Neural crest cell (in vitro differentiated cells): ENCODE measurements at regions not wholly inside any gene's neighbourhood (a gene's known extent, or its start where the extent isn't known, plus 50 kb on each side); places are given as distances from the start of the nearest gene placed in this dataset.

ENCODE experiments used
- DNase-seq: peaks from one replicate; pipeline ENCODE4 v3.0.0; 2021; ENCODE audit warnings: low read depth, mixed read lengths, low spot score
- H3K27ac Mint-ChIP-seq: one replicate; pipeline ENCODE4 v1.8.0; 2021; ENCODE audit warnings: mild to moderate bottlenecking, mixed read lengths; ENCODE audit not compliant: unreplicated experiment
- H3K27me3 Mint-ChIP-seq: 2 replicates; pipeline ENCODE4 v1.8.0; 2021; ENCODE audit warnings: low read depth, mild to moderate bottlenecking, mixed read lengths
- H3K36me3 Mint-ChIP-seq: 2 replicates; pipeline ENCODE4 v1.8.0; 2021; ENCODE audit warnings: low read depth, mild to moderate bottlenecking, mixed read lengths
- H3K4me1 Mint-ChIP-seq: 2 replicates; pipeline ENCODE4 v1.8.0; 2021; ENCODE audit warnings: mixed read lengths
- H3K4me3 Mint-ChIP-seq: one replicate; pipeline ENCODE4 v1.8.0; 2021; ENCODE audit warnings: mild to moderate bottlenecking, mixed read lengths
- H3K9me3 Mint-ChIP-seq: 2 replicates; pipeline ENCODE4 v1.8.0; 2021; ENCODE audit warnings: mixed read lengths
- TF ChIP-seq, protein P1 (sequence below): fragments of 200-600 bp; sonication (generic); conservative IDR thresholded peaks from 2 replicates; pipeline ENCODE4 v1.5.0; 2021; ENCODE audit warnings: antibody characterized with exemption, mild to moderate bottlenecking

DNA sequence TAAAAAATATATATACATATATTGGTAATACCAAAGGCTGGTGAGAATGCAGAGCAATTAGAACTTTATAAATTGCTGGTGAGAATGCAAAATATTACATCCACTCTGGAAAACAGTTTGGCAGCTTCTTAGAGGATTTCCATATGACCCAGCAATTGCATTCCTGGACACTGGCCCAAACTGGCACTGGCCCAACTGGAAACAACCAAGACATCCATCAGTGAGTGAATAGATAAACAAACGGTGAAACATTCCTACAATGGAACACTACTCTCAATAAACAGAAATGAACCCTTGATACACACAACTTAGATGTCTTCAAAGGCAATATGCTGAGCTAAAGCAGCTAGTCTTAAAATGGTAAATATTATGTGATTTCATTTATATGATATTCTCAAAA, 524.2 kb downstream of the IQCM start:
- TF ChIP-seq, protein P1, sequence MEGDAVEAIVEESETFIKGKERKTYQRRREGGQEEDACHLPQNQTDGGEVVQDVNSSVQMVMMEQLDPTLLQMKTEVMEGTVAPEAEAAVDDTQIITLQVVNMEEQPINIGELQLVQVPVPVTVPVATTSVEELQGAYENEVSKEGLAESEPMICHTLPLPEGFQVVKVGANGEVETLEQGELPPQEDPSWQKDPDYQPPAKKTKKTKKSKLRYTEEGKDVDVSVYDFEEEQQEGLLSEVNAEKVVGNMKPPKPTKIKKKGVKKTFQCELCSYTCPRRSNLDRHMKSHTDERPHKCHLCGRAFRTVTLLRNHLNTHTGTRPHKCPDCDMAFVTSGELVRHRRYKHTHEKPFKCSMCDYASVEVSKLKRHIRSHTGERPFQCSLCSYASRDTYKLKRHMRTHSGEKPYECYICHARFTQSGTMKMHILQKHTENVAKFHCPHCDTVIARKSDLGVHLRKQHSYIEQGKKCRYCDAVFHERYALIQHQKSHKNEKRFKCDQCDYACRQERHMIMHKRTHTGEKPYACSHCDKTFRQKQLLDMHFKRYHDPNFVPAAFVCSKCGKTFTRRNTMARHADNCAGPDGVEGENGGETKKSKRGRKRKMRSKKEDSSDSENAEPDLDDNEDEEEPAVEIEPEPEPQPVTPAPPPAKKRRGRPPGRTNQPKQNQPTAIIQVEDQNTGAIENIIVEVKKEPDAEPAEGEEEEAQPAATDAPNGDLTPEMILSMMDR, result no peak
- Mint-ChIP-seq H3K27me3 (no peaks in the 10 kb centered on the region), H3K27ac (no peak overlapping the region), H3K4me3 (no peak overlapping the region), H3K4me1 (no peaks in the 10 kb centered on the region), H3K36me3 (no peaks in the 10 kb centered on the region), H3K9me3 (no peaks in the 10 kb centered on the region)
- DNase-seq, result no peak

- Mint-ChIP-seq H3K27ac (no peak overlapping the region), H3K36me3 (no peaks in the 10 kb centered on the region), H3K9me3 (peaks cover 3% of the 10 kb centered on the region), H3K4me3 (no peak overlapping the region), H3K27me3 (peaks cover 3% of the 10 kb centered on the region), H3K4me1 (no peaks in the 10 kb centered on the region)
- DNase-seq, result no peak
- TF ChIP-seq, protein P1, result no peak
These were observed 534.8 kb downstream of the IQCM start for GRCh38 chr4:149280806-149281205.

DNA sequence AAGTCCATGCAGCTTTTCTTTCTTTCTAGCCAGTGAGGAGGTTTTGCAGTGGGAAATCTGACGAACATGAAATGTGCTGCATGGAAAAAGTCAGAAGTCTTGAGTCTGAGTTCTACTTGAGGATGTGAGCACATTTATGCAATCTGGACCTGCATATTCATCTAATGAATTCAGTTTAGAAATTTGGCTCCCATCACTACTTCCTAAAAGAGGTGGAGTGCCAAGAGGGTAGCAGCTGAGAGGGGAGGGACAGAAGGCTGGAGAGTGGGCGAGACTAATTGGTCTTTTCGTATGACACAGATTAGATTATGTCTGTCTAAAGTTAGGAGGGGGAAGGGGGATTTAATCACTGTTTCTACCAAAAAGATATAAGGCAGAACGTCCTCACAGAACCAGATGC, 535.9 kb downstream of the IQCM start:
- Mint-ChIP-seq H3K36me3 (no peaks in the 10 kb centered on the region), H3K27ac (no peak overlapping the region), H3K9me3 (no peaks in the 10 kb centered on the region), H3K27me3 (peaks cover 3% of the 10 kb centered on the region), H3K4me3 (no peak overlapping the region), H3K4me1 (no peaks in the 10 kb centered on the region)
- DNase-seq, result no peak
- TF ChIP-seq, protein P1, result no peak

GRCh38 chr4:149279331-149279730, 536.3 kb downstream of the IQCM start:
- no peak overlapping the region for H3K4me3 Mint-ChIP-seq
- no peaks in the 10 kb centered on the region for H3K36me3 Mint-ChIP-seq
- DNase-seq, result no peak
- peaks cover 3% of the 10 kb centered on the region for H3K27me3 Mint-ChIP-seq
- H3K27ac Mint-ChIP-seq, result no peak overlapping the region
- TF ChIP-seq, protein P1, result no peak
- no peaks in the 10 kb centered on the region for H3K4me1 Mint-ChIP-seq
- no peaks in the 10 kb centered on the region for H3K9me3 Mint-ChIP-seq

- Mint-ChIP-seq H3K27ac (no peak overlapping the region), H3K4me1 (no peaks in the 10 kb centered on the region), H3K9me3 (no peaks in the 10 kb centered on the region), H3K27me3 (peaks cover 3% of the 10 kb centered on the region), H3K4me3 (no peak overlapping the region), H3K36me3 (no peaks in the 10 kb centered on the region)
- no peak for DNase-seq
- TF ChIP-seq, protein P1, result no peak
These were observed 537.9 kb downstream of the IQCM start for GRCh38 chr4:149277705-149278104.

DNA sequence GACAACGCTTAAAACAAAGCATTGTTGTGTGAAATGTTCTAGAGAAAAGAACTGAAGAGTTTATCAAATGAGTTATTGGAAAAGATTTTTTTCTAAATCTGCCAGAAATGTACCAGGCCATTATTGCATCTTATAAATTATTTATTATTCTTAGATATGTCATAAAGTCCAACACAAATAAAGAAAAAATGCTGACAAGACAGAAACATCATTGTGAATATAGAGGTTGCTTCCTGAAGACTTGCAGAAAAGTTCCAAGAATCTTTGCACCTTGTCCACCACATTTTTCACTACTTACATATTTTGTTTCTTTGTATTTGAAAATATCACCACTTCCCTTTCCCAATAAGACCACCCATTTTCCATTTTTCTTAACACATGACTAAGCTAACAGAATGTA, 545.8 kb downstream of the IQCM start:
- Mint-ChIP-seq H3K27ac (no peak overlapping the region), H3K4me1 (no peaks in the 10 kb centered on the region), H3K27me3 (no peaks in the 10 kb centered on the region), H3K36me3 (peaks cover 3% of the 10 kb centered on the region), H3K9me3 (peaks cover 4% of the 10 kb centered on the region), H3K4me3 (no peak overlapping the region)
- TF ChIP-seq, protein P1, result no peak
- no peak for DNase-seq
